OCI-LY7 (cell line): ENCODE measurements at regions not wholly inside any gene's neighbourhood (a gene's known extent, or its start where the extent isn't known, plus 50 kb on each side); places are given as distances from the start of the nearest gene placed in this dataset.

ENCODE experiments used
- BruUV-seq: library from RNA; stranded (reverse); fragments of 400-500 nt; replicated peaks from 2 replicates; lab custom pipeline; 2021; lab: Mats Ljungman, UMichigan
- CTCF ChIA-PET: fragments of 300-600 bp; sonication (Branson Sonifier 250); formaldehyde crosslinking; loops from one replicate; lab custom pipeline; 2022; ENCODE audit warnings: antibody characterized with exemption; ENCODE audit not compliant: unreplicated experiment; lab: Charles Lee
- POLR2A ChIA-PET: fragments of 300-600 bp; sonication (Branson Sonifier 250); formaldehyde crosslinking; loops from one replicate; lab custom pipeline; 2022; ENCODE audit warnings: antibody characterized with exemption; lab: Charles Lee
- DNase-seq: peaks from one replicate; pipeline ENCODE4 v3.0.0-alpha.2; 2015; ENCODE audit warnings: low spot score
- H2AFZ ChIP-seq: fragments of 200-600 bp; sonication (generic), shearing (Covaris generic); 2 replicates; pipeline ENCODE4 v1.6.1; 2014; ENCODE audit warnings: mild to moderate bottlenecking, antibody characterized with exemption, low read length, moderate library complexity
- H3K27ac ChIP-seq: fragments of 200-600 bp; sonication (generic); 2 replicates; pipeline ENCODE4 v1.5.1; 2014; ENCODE audit warnings: mixed run types, low read depth, mild to moderate bottlenecking, moderate library complexity, low read length, inconsistent platforms; ENCODE audit not compliant: poor library complexity, severe bottlenecking
- H3K36me3 ChIP-seq: fragments of 200-600 bp; sonication (generic); 2 replicates; pipeline ENCODE4 v1.6.1; 2014; ENCODE audit warnings: mild to moderate bottlenecking, antibody characterized with exemption, low read length, moderate library complexity, mixed read lengths; ENCODE audit not compliant: insufficient read depth
- H3K4me1 ChIP-seq: fragments of 200-600 bp; sonication (generic); 2 replicates; pipeline ENCODE4 v1.5.1; 2014; ENCODE audit warnings: mild to moderate bottlenecking, low read length; ENCODE audit not compliant: insufficient read depth, poor library complexity, severe bottlenecking
- H3K4me2 ChIP-seq: fragments of 200-600 bp; sonication (generic); 2 replicates; pipeline ENCODE4 v1.6.1; 2014; ENCODE audit warnings: mild to moderate bottlenecking, low read length
- H3K4me3 ChIP-seq: fragments of 200-600 bp; sonication (generic); 2 replicates; pipeline ENCODE4 v1.5.1; 2014; ENCODE audit warnings: mild to moderate bottlenecking, low read depth, low read length; ENCODE audit not compliant: poor library complexity, severe bottlenecking
- H3K79me2 ChIP-seq: fragments of 200-600 bp; sonication (generic); 2 replicates; pipeline ENCODE4 v1.6.1; 2016; ENCODE audit warnings: low read depth, mild to moderate bottlenecking, low read length, moderate library complexity, mixed read lengths; ENCODE audit not compliant: insufficient read depth
- H3K9me2 ChIP-seq: fragments of 200-600 bp; sonication (generic); 2 replicates; pipeline ENCODE4 v1.6.1; 2016; ENCODE audit warnings: mild to moderate bottlenecking, low read length, mixed read lengths; ENCODE audit not compliant: insufficient read depth
- H3K9me3 ChIP-seq: fragments of 200-600 bp; sonication (generic); 2 replicates; pipeline ENCODE4 v1.6.1; 2014; ENCODE audit warnings: mild to moderate bottlenecking, mixed run types, low read length, mixed read lengths
- H4K20me1 ChIP-seq: fragments of 200-600 bp; sonication (generic); 2 replicates; pipeline ENCODE4 v1.6.1; 2014; ENCODE audit warnings: mild to moderate bottlenecking, antibody characterized with exemption, low read length, moderate library complexity, mixed read lengths; ENCODE audit not compliant: insufficient read depth
- CTCF ChIP-seq: fragments of 200-600 bp; sonication (generic); conservative IDR thresholded peaks from 2 replicates; pipeline ENCODE4 v1.5.1; 2014; ENCODE audit warnings: mild to moderate bottlenecking, antibody characterized with exemption, low read length, moderate library complexity, mixed read lengths
- EZH2phosphoT487 ChIP-seq: fragments of 200-600 bp; sonication (generic); IDR thresholded peaks from 2 replicates; pipeline ENCODE4 v1.6.1; 2018; ENCODE audit warnings: low read depth, borderline replicate concordance, mild to moderate bottlenecking, mixed run types, antibody characterized with exemption, low read length, moderate library complexity, mixed read lengths
- intact Hi-C: fragments of 100-400 bp; cut with micrococcal nuclease; formaldehyde crosslinking; loops from one replicate; pipeline ENCODE4 v1.10.0; 2022; ENCODE audit not compliant: unreplicated experiment

GRCh38 chr12:74922642-74923041 is 287.0 kb downstream of the KCNC2 start:
- Histone ChIP-seq H3K4me3 (no peak overlapping the region), H3K4me1 (no peaks in the 10 kb centered on the region), H3K9me2 (no peaks in the 10 kb centered on the region), H2AFZ (no peak overlapping the region), H3K79me2 (no peaks in the 10 kb centered on the region), H3K36me3 (no peaks in the 10 kb centered on the region), H3K4me2 (no peak overlapping the region), H4K20me1 (no peaks in the 10 kb centered on the region), H3K27ac (no peak overlapping the region), H3K9me3 (no peaks in the 10 kb centered on the region)
- intact Hi-C loops: no loop called here
- TF ChIP-seq CTCF (no peak), EZH2phosphoT487 (no peak)
- no peak for DNase-seq
- no TSS peak for BruUV-seq
- ChIA-PET POLR2A (no interaction called here), CTCF (no interaction called here)

- no peak for TF ChIP-seq CTCF
- no peak for TF ChIP-seq EZH2phosphoT487
- H3K9me2 ChIP-seq: no peaks in the 10 kb centered on the region
- ChIA-PET POLR2A (interaction anchor here (1.0 kb wide), 1 partner anchor 16 kb away, joined by 3 read pairs; no protein-coding TSS in a partner anchor), CTCF (no interaction called here)
- BruUV-seq: no TSS peak
- H3K4me1 ChIP-seq: no peaks in the 10 kb centered on the region
- no peaks in the 10 kb centered on the region for H3K36me3 ChIP-seq
- H3K4me3 ChIP-seq: no peak overlapping the region
- H3K27ac ChIP-seq: no peak overlapping the region
- DNase-seq: no peak
- H3K9me3 ChIP-seq: no peaks in the 10 kb centered on the region
- H3K79me2 ChIP-seq: no peaks in the 10 kb centered on the region
- no peak overlapping the region for H3K4me2 ChIP-seq
- intact Hi-C loops: no loop called here
- H4K20me1 ChIP-seq: no peaks in the 10 kb centered on the region
- no peak overlapping the region for H2AFZ ChIP-seq
Measured at GRCh38 chr12:74941670-74942069, 268.0 kb downstream of the KCNC2 start.

GRCh38 chr12:74945771-74946198 is 263.9 kb downstream of the KCNC2 start:
- intact Hi-C loops: no loop called here
- no peaks in the 10 kb centered on the region for H3K9me2 ChIP-seq
- H3K79me2 ChIP-seq: no peaks in the 10 kb centered on the region
- H3K9me3 ChIP-seq: no peaks in the 10 kb centered on the region
- H4K20me1 ChIP-seq: no peaks in the 10 kb centered on the region
- no peaks in the 10 kb centered on the region for H3K4me1 ChIP-seq
- BruUV-seq: no TSS peak
- CTCF ChIA-PET: no interaction called here
- no peak for DNase-seq
- TF ChIP-seq EZH2phosphoT487 (no peak), CTCF (no peak)
- H3K4me2 ChIP-seq: no peak overlapping the region
- H3K4me3 ChIP-seq: no peak overlapping the region
- H3K27ac ChIP-seq: no peak overlapping the region
- no peaks in the 10 kb centered on the region for H3K36me3 ChIP-seq
- no peak overlapping the region for H2AFZ ChIP-seq
- POLR2A ChIA-PET: interaction anchor here (1.0 kb wide), 1 partner anchor 12 kb away, joined by 3 read pairs; no protein-coding TSS in a partner anchor
